OCI-LY7 (cell line): ENCODE measurements at regions not wholly inside any gene's neighbourhood (a gene's known extent, or its start where the extent isn't known, plus 50 kb on each side); places are given as distances from the start of the nearest gene placed in this dataset.

Experiments
- BruUV-seq: library from RNA; stranded (reverse); fragments of 400-500 nt; replicated peaks from 2 replicates; lab custom pipeline; 2021; lab: Mats Ljungman, UMichigan
- CTCF ChIA-PET: fragments of 300-600 bp; sonication (Branson Sonifier 250); formaldehyde crosslinking; loops from one replicate; lab custom pipeline; 2022; ENCODE audit warnings: antibody characterized with exemption; ENCODE audit not compliant: unreplicated experiment; lab: Charles Lee
- POLR2A ChIA-PET: fragments of 300-600 bp; sonication (Branson Sonifier 250); formaldehyde crosslinking; loops from one replicate; lab custom pipeline; 2022; ENCODE audit warnings: antibody characterized with exemption; lab: Charles Lee
- DNase-seq: peaks from one replicate; pipeline ENCODE4 v3.0.0-alpha.2; 2015; ENCODE audit warnings: low spot score
- H2AFZ ChIP-seq: fragments of 200-600 bp; sonication (generic), shearing (Covaris generic); 2 replicates; pipeline ENCODE4 v1.6.1; 2014; ENCODE audit warnings: mild to moderate bottlenecking, antibody characterized with exemption, low read length, moderate library complexity
- H3K27ac ChIP-seq: fragments of 200-600 bp; sonication (generic); 2 replicates; pipeline ENCODE4 v1.5.1; 2014; ENCODE audit warnings: mixed run types, low read depth, mild to moderate bottlenecking, moderate library complexity, low read length, inconsistent platforms; ENCODE audit not compliant: poor library complexity, severe bottlenecking
- H3K36me3 ChIP-seq: fragments of 200-600 bp; sonication (generic); 2 replicates; pipeline ENCODE4 v1.6.1; 2014; ENCODE audit warnings: mild to moderate bottlenecking, antibody characterized with exemption, low read length, moderate library complexity, mixed read lengths; ENCODE audit not compliant: insufficient read depth
- H3K4me1 ChIP-seq: fragments of 200-600 bp; sonication (generic); 2 replicates; pipeline ENCODE4 v1.5.1; 2014; ENCODE audit warnings: mild to moderate bottlenecking, low read length; ENCODE audit not compliant: insufficient read depth, poor library complexity, severe bottlenecking
- H3K4me2 ChIP-seq: fragments of 200-600 bp; sonication (generic); 2 replicates; pipeline ENCODE4 v1.6.1; 2014; ENCODE audit warnings: mild to moderate bottlenecking, low read length
- H3K4me3 ChIP-seq: fragments of 200-600 bp; sonication (generic); 2 replicates; pipeline ENCODE4 v1.5.1; 2014; ENCODE audit warnings: mild to moderate bottlenecking, low read depth, low read length; ENCODE audit not compliant: poor library complexity, severe bottlenecking
- H3K79me2 ChIP-seq: fragments of 200-600 bp; sonication (generic); 2 replicates; pipeline ENCODE4 v1.6.1; 2016; ENCODE audit warnings: low read depth, mild to moderate bottlenecking, low read length, moderate library complexity, mixed read lengths; ENCODE audit not compliant: insufficient read depth
- H3K9me2 ChIP-seq: fragments of 200-600 bp; sonication (generic); 2 replicates; pipeline ENCODE4 v1.6.1; 2016; ENCODE audit warnings: mild to moderate bottlenecking, low read length, mixed read lengths; ENCODE audit not compliant: insufficient read depth
- H3K9me3 ChIP-seq: fragments of 200-600 bp; sonication (generic); 2 replicates; pipeline ENCODE4 v1.6.1; 2014; ENCODE audit warnings: mild to moderate bottlenecking, mixed run types, low read length, mixed read lengths
- H4K20me1 ChIP-seq: fragments of 200-600 bp; sonication (generic); 2 replicates; pipeline ENCODE4 v1.6.1; 2014; ENCODE audit warnings: mild to moderate bottlenecking, antibody characterized with exemption, low read length, moderate library complexity, mixed read lengths; ENCODE audit not compliant: insufficient read depth
- CTCF ChIP-seq: fragments of 200-600 bp; sonication (generic); conservative IDR thresholded peaks from 2 replicates; pipeline ENCODE4 v1.5.1; 2014; ENCODE audit warnings: mild to moderate bottlenecking, antibody characterized with exemption, low read length, moderate library complexity, mixed read lengths
- EZH2phosphoT487 ChIP-seq: fragments of 200-600 bp; sonication (generic); IDR thresholded peaks from 2 replicates; pipeline ENCODE4 v1.6.1; 2018; ENCODE audit warnings: low read depth, borderline replicate concordance, mild to moderate bottlenecking, mixed run types, antibody characterized with exemption, low read length, moderate library complexity, mixed read lengths
- intact Hi-C: fragments of 100-400 bp; cut with micrococcal nuclease; formaldehyde crosslinking; loops from one replicate; pipeline ENCODE4 v1.10.0; 2022; ENCODE audit not compliant: unreplicated experiment

DNA sequence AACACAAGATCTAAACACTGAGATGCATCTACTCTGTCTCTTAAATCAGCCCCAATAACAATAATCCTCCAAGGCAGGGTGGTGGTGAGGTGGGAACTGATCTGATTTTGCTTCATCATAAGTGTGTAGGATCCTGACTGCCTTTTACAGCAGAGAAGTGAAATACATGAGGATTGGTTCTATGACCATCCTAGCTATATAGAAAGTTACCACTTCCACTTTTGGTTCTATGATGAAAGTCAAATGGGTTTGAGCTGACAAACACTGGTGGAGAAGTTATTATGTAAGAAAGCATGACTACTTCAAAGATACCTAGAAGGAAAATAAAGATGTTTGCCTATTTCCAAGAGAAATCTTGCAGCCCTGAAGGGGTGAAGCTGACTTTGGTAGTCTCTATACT, 181.6 kb downstream of the NKX6-1 start:
- ChIA-PET POLR2A (interaction anchor here (0.7 kb wide), 1 partner anchor 1932 kb away, joined by 4 read pairs; no protein-coding TSS in a partner anchor), CTCF (no interaction called here)
- H3K9me3 ChIP-seq = no peaks in the 10 kb centered on the region
- no peaks in the 10 kb centered on the region for H3K36me3 ChIP-seq
- no peak for DNase-seq
- intact Hi-C loops = no loop called here
- no peaks in the 10 kb centered on the region; the same call in 1 of the 2 replicates for H3K9me2 ChIP-seq
- H3K4me2 ChIP-seq = no peak overlapping the region
- H4K20me1 ChIP-seq = no peaks in the 10 kb centered on the region; the same call in 1 of the 2 replicates
- H3K79me2 ChIP-seq = no peaks in the 10 kb centered on the region
- TF ChIP-seq CTCF (no peak), EZH2phosphoT487 (no peak)
- H2AFZ ChIP-seq = no peak overlapping the region
- H3K4me3 ChIP-seq = no peak overlapping the region
- H3K4me1 ChIP-seq = no peaks in the 10 kb centered on the region
- H3K27ac ChIP-seq = no peak overlapping the region
- BruUV-seq = no TSS peak

- no TSS peak for BruUV-seq
- intact Hi-C loops = no loop called here
- POLR2A ChIA-PET = interaction anchor here (0.6 kb wide), 1 partner anchor 668 kb away, joined by 3 read pairs; no protein-coding TSS in a partner anchor
These were observed 186.6 kb downstream of the NKX6-1 start for GRCh38 chr4:84312426-84313012.

More at GRCh38 chr4:84312426-84313012, 186.6 kb downstream of the NKX6-1 start:
- Histone ChIP-seq H4K20me1 (no peaks in the 10 kb centered on the region; the same call in 1 of the 2 replicates), H3K4me2 (no peak overlapping the region), H3K27ac (no peak overlapping the region), H3K4me3 (no peak overlapping the region), H3K4me1 (no peaks in the 10 kb centered on the region), H3K79me2 (no peaks in the 10 kb centered on the region), H2AFZ (no peak overlapping the region), H3K9me3 (no peaks in the 10 kb centered on the region), H3K36me3 (no peaks in the 10 kb centered on the region), H3K9me2 (no peaks in the 10 kb centered on the region; the same call in 1 of the 2 replicates)
- DNase-seq = no peak
- CTCF ChIA-PET = no interaction called here
- TF ChIP-seq CTCF (no peak), EZH2phosphoT487 (no peak)
